COLO829 (cell line): ENCODE measurements at regions not wholly inside any gene's neighbourhood (a gene's known extent, or its start where the extent isn't known, plus 50 kb on each side); places are given as distances from the start of the nearest gene placed in this dataset.
A peak's percentile ranks its signal among the peaks of the same experiment; 100 is the strongest.
"Not testable (repeated sequence)": the region's sequence is repeated elsewhere in the genome, so short reads cannot be mapped to it uniquely, and the experiment has no call there.

Experiments used
- DNase-seq: peaks from one replicate; pipeline ENCODE4 v3.0.0; 2012; ENCODE audit warnings: low spot score

- no peak for DNase-seq
Observed at GRCh38 chr9:73095425-73095824, 56.2 kb upstream of the ANXA1 start.

- peak; percentile 13 for DNase-seq
Observed at GRCh38 chr9:73093740-73094379, 57.8 kb upstream of the ANXA1 start.

- no peak for DNase-seq
Observed at GRCh38 chr9:73093016-73093739, 58.5 kb upstream of the ANXA1 start.

- DNase-seq, result no peak
Observed at GRCh38 chr9:73091909-73092308, 59.8 kb upstream of the ANXA1 start.

GRCh38 chr9:73090214-73090613 is 61.5 kb upstream of the ANXA1 start:
- DNase-seq, result no peak

GRCh38 chr9:73089304-73089985 is 62.2 kb upstream of the ANXA1 start:
- DNase-seq, result no peak

- not testable (repeated sequence) for DNase-seq
Observed at GRCh38 chr9:73087876-73088275, 63.8 kb upstream of the ANXA1 start.

GRCh38 chr9:73083519-73083918 is 68.1 kb upstream of the ANXA1 start:
- no peak for DNase-seq

- peak; percentile 82 for DNase-seq
Observed at GRCh38 chr9:73081979-73082657, 69.5 kb upstream of the ANXA1 start.

GRCh38 chr9:73080110-73080694 is 71.5 kb upstream of the ANXA1 start:
- DNase-seq, result no peak

- DNase-seq, result no peak
Observed at GRCh38 chr9:73079326-73079725, 72.3 kb upstream of the ANXA1 start.

GRCh38 chr9:73077625-73078030 is 74.0 kb upstream of the ANXA1 start:
- no peak for DNase-seq

- no peak for DNase-seq
Observed at GRCh38 chr9:73076970-73077369, 74.7 kb upstream of the ANXA1 start.

- no peak for DNase-seq
Observed at GRCh38 chr9:73074176-73074708, 77.4 kb upstream of the ANXA1 start.

GRCh38 chr9:73073337-73074175 is 78.1 kb upstream of the ANXA1 start:
- no peak for DNase-seq

- no peak for DNase-seq
Observed at GRCh38 chr9:73067074-73067473, 84.6 kb upstream of the ANXA1 start.

- no peak for DNase-seq
Observed at GRCh38 chr9:73065439-73065838, 86.2 kb upstream of the ANXA1 start.

- no peak for DNase-seq
Observed at GRCh38 chr9:73064315-73064714, 87.3 kb upstream of the ANXA1 start.

- no peak for DNase-seq
Observed at GRCh38 chr9:73061146-73061545, 90.5 kb upstream of the ANXA1 start.

- DNase-seq, result no peak
Observed at GRCh38 chr9:73059247-73059646, 92.4 kb upstream of the ANXA1 start.

GRCh38 chr9:73056245-73056644 is 95.4 kb upstream of the ANXA1 start:
- no peak for DNase-seq
